SK-N-SH (cell line): ENCODE measurements at regions not wholly inside any gene's neighbourhood (a gene's known extent, or its start where the extent isn't known, plus 50 kb on each side); places are given as distances from the start of the nearest gene placed in this dataset.

Source experiments
- CTCF ChIA-PET: fragments of 300-600, 350-600 bp; formaldehyde crosslinking; extraction: SDS; loops from one replicate; lab custom pipeline; 2021; lab: Yijun Ruan, JAX
- POLR2A ChIA-PET: fragments of 350-600 bp; sonication (Branson Sonifier 250); formaldehyde crosslinking; extraction: SDS; loops from one replicate; lab custom pipeline; 2020; ENCODE audit warnings: antibody characterized with exemption, inconsistent platforms; lab: Yijun Ruan, JAX
- DNase-seq: peaks from one replicate; pipeline ENCODE4 v3.0.0; 2012
- H2AFZ ChIP-seq: fragments of 200-600 bp; sonication (generic); 2 replicates; pipeline ENCODE4 v1.8.1; 2016; ENCODE audit warnings: antibody characterized with exemption, mild to moderate bottlenecking, low read depth
- H3F3A ChIP-seq: fragments of 200-600 bp; sonication (generic); replicated peaks from 2 replicates; pipeline ENCODE3; 2016; ENCODE audit warnings: antibody characterized with exemption, mild to moderate bottlenecking; ENCODE audit not compliant: insufficient read depth
- H3K27ac ChIP-seq, 2 experiments: fragments of 200-500 bp in 1 of 2; fragments of 200-600 bp in 1 of 2; sonication (Bioruptor generic) in 1 of 2; sonication (generic), shearing (Covaris generic) in 1 of 2; 2 replicates each; pipeline versions ENCODE4 v1.5.1 to v1.6.1; 2014 to 2016; ENCODE audit warnings: low read depth in 2 of 2, inconsistent platforms in 1 of 2, low read length in 1 of 2, mild to moderate bottlenecking in 1 of 2, mixed read lengths in 1 of 2
- H3K27me3 ChIP-seq: fragments of 200-600 bp; sonication (generic), shearing (Covaris generic); 2 replicates; pipeline ENCODE4 v1.6.1; 2016; ENCODE audit warnings: mixed run types; ENCODE audit not compliant: insufficient read depth
- H3K36me3 ChIP-seq, 2 experiments: fragments of 200-500 bp in 1 of 2; fragments of 200-600 bp in 1 of 2; sonication (Bioruptor generic) in 1 of 2; sonication (generic) in 1 of 2; replicated peaks in 1 of 2; 2 replicates each; pipeline versions ENCODE3 to v1.5.1; 2014 to 2016; ENCODE audit warnings: low read length in 1 of 2, mild to moderate bottlenecking in 1 of 2; ENCODE audit not compliant: insufficient read depth in 2 of 2, control insufficient read depth in 1 of 2
- H3K4me1 ChIP-seq, 2 experiments: fragments of 200-500 bp in 1 of 2; fragments of 200-600 bp in 1 of 2; sonication (Bioruptor generic) in 1 of 2; sonication (generic), shearing (Covaris generic) in 1 of 2; 2 replicates each; pipeline versions ENCODE4 v1.5.1 to v1.6.1; 2014 to 2016; ENCODE audit warnings: low read depth in 1 of 2, low read length in 1 of 2, mixed run types in 1 of 2; ENCODE audit not compliant: insufficient read depth in 2 of 2, control insufficient read depth in 1 of 2
- H3K4me2 ChIP-seq: fragments of 200-600 bp; sonication (generic), shearing (Covaris generic); 2 replicates; pipeline ENCODE4 v1.6.1; 2017; ENCODE audit warnings: mixed run types
- H3K4me3 ChIP-seq, 2 experiments: fragments of 200-500 bp in 1 of 2; fragments of 200-600 bp in 1 of 2; sonication (Bioruptor generic) in 1 of 2; sonication (generic), shearing (Covaris generic) in 1 of 2; 2 replicates each; pipeline versions ENCODE4 v1.5.1 to v1.8.1; 2014 to 2016; ENCODE audit warnings: low read depth in 2 of 2, inconsistent platforms in 1 of 2, low read length in 1 of 2, mild to moderate bottlenecking in 1 of 2, mixed read lengths in 1 of 2, moderate library complexity in 1 of 2
- H3K79me2 ChIP-seq: fragments of 200-600 bp; sonication (generic); 2 replicates; pipeline ENCODE4 v1.8.1; 2017; ENCODE audit warnings: mild to moderate bottlenecking; ENCODE audit not compliant: insufficient read depth
- H3K9ac ChIP-seq: fragments of 200-600 bp; sonication (generic); 2 replicates; pipeline ENCODE4 v1.6.1; 2017; ENCODE audit warnings: mixed run types
- H3K9me2 ChIP-seq: fragments of 200-600 bp; sonication (generic); 2 replicates; pipeline ENCODE4 v1.6.1; 2017; ENCODE audit warnings: mixed run types
- H3K9me3 ChIP-seq: fragments of 200-600 bp; sonication (generic); 2 replicates; pipeline ENCODE4 v1.6.1; 2017; ENCODE audit warnings: mixed run types, mild to moderate bottlenecking, moderate library complexity
- H4K20me1 ChIP-seq: fragments of 200-600 bp; sonication (generic); 2 replicates; pipeline ENCODE4 v1.6.1; 2017; ENCODE audit warnings: mild to moderate bottlenecking, mixed run types; ENCODE audit not compliant: insufficient read depth
- CTCF ChIP-seq: fragments of 200-600 bp; sonication (generic); IDR thresholded peaks from 2 replicates; pipeline ENCODE4 v1.6.1; 2017; ENCODE audit warnings: antibody characterized with exemption, mild to moderate bottlenecking, moderate library complexity
- EZH2phosphoT487 ChIP-seq: fragments of 200-600 bp; sonication (generic); IDR thresholded peaks from 2 replicates; pipeline ENCODE4 v1.6.1; 2017; ENCODE audit warnings: low read depth, mixed run types, mild to moderate bottlenecking, antibody characterized with exemption, moderate library complexity, borderline replicate concordance
- FOXJ3 ChIP-seq: sonication (generic); formaldehyde crosslinking; IDR thresholded peaks from 2 replicates; pipeline ENCODE4 v1.5.1; 2020; ENCODE audit warnings: mild to moderate bottlenecking, missing genetic modification reagents
- GABPA ChIP-seq: IDR thresholded peaks from 2 replicates; pipeline ENCODE4 v1.4.0; 2012; ENCODE audit warnings: low read depth, mild to moderate bottlenecking
- JUND ChIP-seq: IDR thresholded peaks from 2 replicates; pipeline ENCODE4 v1.4.0; 2012
- MAX ChIP-seq: IDR thresholded peaks from 2 replicates; pipeline ENCODE4 v1.4.0; 2012; ENCODE audit warnings: low read depth
- MEF2A ChIP-seq: IDR thresholded peaks from 2 replicates; pipeline ENCODE4 v1.4.0; 2012; ENCODE audit warnings: low read depth, borderline replicate concordance
- MXI1 ChIP-seq: IDR thresholded peaks from 2 replicates; pipeline ENCODE4 v1.6.1; 2012; ENCODE audit warnings: mild to moderate bottlenecking, low read depth, low read length, improper control_type of control experiment
- NFIC ChIP-seq: IDR thresholded peaks from 2 replicates; pipeline ENCODE4 v1.4.0; 2012; ENCODE audit warnings: borderline replicate concordance
- NRF1 ChIP-seq: IDR thresholded peaks from 2 replicates; pipeline ENCODE4 v1.6.1; 2012; ENCODE audit warnings: low read depth, mild to moderate bottlenecking, low read length
- PBX3 ChIP-seq: IDR thresholded peaks from 2 replicates; pipeline ENCODE4; 2012
- POLR2AphosphoS5 ChIP-seq: IDR thresholded peaks from 2 replicates; pipeline ENCODE4 v1.6.1; 2012; ENCODE audit warnings: low read depth, low read length
- RCOR1 ChIP-seq: fragments of 150-350 bp; IDR thresholded peaks from 2 replicates; pipeline ENCODE4 v1.6.1; 2017; ENCODE audit warnings: antibody characterized with exemption, low read length
- RFX5 ChIP-seq: IDR thresholded peaks from 2 replicates; pipeline ENCODE4 v1.6.1; 2012; ENCODE audit warnings: mild to moderate bottlenecking, improper control_type of control experiment, low read length
- RXRA ChIP-seq: IDR thresholded peaks from 2 replicates; pipeline ENCODE4 v1.4.0; 2012; ENCODE audit warnings: low read depth, mild to moderate bottlenecking, borderline replicate concordance
- SIN3A ChIP-seq: IDR thresholded peaks from 2 replicates; pipeline ENCODE4 v1.6.1; 2012; ENCODE audit warnings: low read depth, mild to moderate bottlenecking, low read length, moderate library complexity, borderline replicate concordance
- USF1 ChIP-seq: IDR thresholded peaks from 2 replicates; pipeline ENCODE4 v1.4.0; 2012; ENCODE audit warnings: low read depth, borderline replicate concordance
- USF2 ChIP-seq: fragments of 150-350 bp; IDR thresholded peaks from 2 replicates; pipeline ENCODE4 v1.6.1; 2017; ENCODE audit warnings: antibody characterized with exemption, low read length, low read depth, borderline replicate concordance

- Histone ChIP-seq H3K4me3 (no peak overlapping the region), H3K27ac (no peak overlapping the region), H3K9ac (no peak overlapping the region), H3F3A (no peaks in the 10 kb centered on the region), H3K9me2 (no peaks in the 10 kb centered on the region), H3K4me2 (no peak overlapping the region), H3K36me3 (no peaks in the 10 kb centered on the region)
- CTCF ChIA-PET: interaction anchor here (1.2 to 1.4 kb wide), 2 partner anchors 15 to 17 kb away, joined by 3 read pairs; no protein-coding TSS in a partner anchor
- POLR2A ChIA-PET: no interaction called here
- TF ChIP-seq POLR2AphosphoS5: no peak
- TF ChIP-seq MEF2A: no peak
- TF ChIP-seq CTCF: no peak
- TF ChIP-seq RFX5: no peak
- no peak for TF ChIP-seq MXI1
- no peak for TF ChIP-seq NFIC
- no peak for TF ChIP-seq GABPA
- no peak for TF ChIP-seq JUND
- TF ChIP-seq USF2: no peak
- TF ChIP-seq RCOR1: no peak
- no peak for TF ChIP-seq MAX
- no peak for TF ChIP-seq EZH2phosphoT487
- TF ChIP-seq NRF1: no peak
- no peak for TF ChIP-seq RXRA
- no peak for TF ChIP-seq USF1
- no peak for TF ChIP-seq SIN3A
- TF ChIP-seq FOXJ3: no peak
- no peak for TF ChIP-seq PBX3
- TF ChIP-seq, all 33 proteins: peak for 0
- Histone ChIP-seq H3K4me1 (no peaks in the 10 kb centered on the region; a peak in 1 of 4 replicates), H3K27me3 (no peaks in the 10 kb centered on the region), H2AFZ (no peak overlapping the region), H4K20me1 (no peaks in the 10 kb centered on the region), H3K9me3 (no peaks in the 10 kb centered on the region), H3K79me2 (no peaks in the 10 kb centered on the region)
- no peak for DNase-seq
These were observed 349.3 kb upstream of the SLC24A2 start for GRCh38 chr9:20138116-20138515.
